Upper lobe of left lung (tissue), 6 donors: ENCODE measurements at regions not wholly inside any gene's neighbourhood (a gene's known extent, or its start where the extent isn't known, plus 50 kb on each side); places are given as distances from the start of the nearest gene placed in this dataset.

ENCODE experiments used
- ATAC-seq, 2 donors: fragments of 200-7000 bp; cut with Tn5 transposase; one replicate each; pipeline ENCODE4 v1.9.1; 2022; ENCODE audit warnings: mild to moderate bottlenecking in 2 of 2, moderate library complexity in 2 of 2; ENCODE audit not compliant: low FRiP score in 2 of 2
- DNase-seq, 2 donors: peaks; one replicate each; pipeline ENCODE4 v3.0.0-alpha.2; 2019 to 2020
- H3K27ac ChIP-seq, 4 donors: fragments of 200-600 bp; sonication (generic); one replicate each; pipeline ENCODE4 v1.5.1; 2016 to 2019
- H3K27me3 ChIP-seq, 4 donors: fragments of 200-600 bp; sonication (generic); one replicate each; pipeline ENCODE4 v1.5.1; 2017 to 2019
- H3K36me3 ChIP-seq, 4 donors: fragments of 200-600 bp; sonication (generic); one replicate each; pipeline ENCODE4 v1.5.1; 2016 to 2019
- H3K4me1 ChIP-seq, 4 donors: fragments of 200-600 bp; sonication (generic); one replicate each; pipeline ENCODE4 v1.5.1; 2018 to 2019
- H3K4me3 ChIP-seq, 4 donors: fragments of 200-600 bp; sonication (generic); one replicate each; pipeline ENCODE4 v1.5.1; 2017 to 2019; ENCODE audit warnings: mild to moderate bottlenecking in 2 of 4, moderate library complexity in 1 of 4
- H3K9me3 ChIP-seq, 4 donors: fragments of 200-600 bp; sonication (generic); one replicate each; pipeline ENCODE4 v1.5.1; 2018 to 2019
- EP300 ChIP-seq, 4 donors: sonication (generic); formaldehyde crosslinking; IDR thresholded peaks; one replicate each; pipeline ENCODE4 v1.5.1; 2017; ENCODE audit warnings: antibody characterized with exemption in 4 of 4, control low read depth in 2 of 4
- POLR2A ChIP-seq, 4 donors: fragments of 450-650 bp; IDR thresholded peaks; one replicate each; pipeline ENCODE4 v1.5.1; 2016 to 2017; ENCODE audit warnings: antibody characterized with exemption in 4 of 4, mild to moderate bottlenecking in 2 of 4
- POLR2AphosphoS5 ChIP-seq, 2 donors: sonication (generic); formaldehyde crosslinking; IDR thresholded peaks; one replicate each; pipeline ENCODE4 v1.5.1; 2017; ENCODE audit warnings: antibody characterized with exemption in 2 of 2
- WGBS, 2 donors: methylation state at CpG; one replicate each; pipeline ENCODE4 v1.1.5; 2017 to 2018; 5-methylcytosine and 5-hydroxymethylcytosine counted together
- TF ChIP-seq, protein P1 (sequence below), 6 experiments: fragments of 450-650 bp in 4 of 6; fragments of 200-600 bp in 2 of 6; sonication (generic) in 2 of 6; IDR thresholded peaks; one replicate each; pipeline ENCODE4 v1.5.1; 2016 to 2019; ENCODE audit warnings: antibody characterized with exemption in 6 of 6
- donor health status: DM: no; HTN: no; CAD: no; lungs with moderate emphysema.
- donor health status: DM: no; HTN: yes; CAD: no; lungs with severe emphysema.

DNA sequence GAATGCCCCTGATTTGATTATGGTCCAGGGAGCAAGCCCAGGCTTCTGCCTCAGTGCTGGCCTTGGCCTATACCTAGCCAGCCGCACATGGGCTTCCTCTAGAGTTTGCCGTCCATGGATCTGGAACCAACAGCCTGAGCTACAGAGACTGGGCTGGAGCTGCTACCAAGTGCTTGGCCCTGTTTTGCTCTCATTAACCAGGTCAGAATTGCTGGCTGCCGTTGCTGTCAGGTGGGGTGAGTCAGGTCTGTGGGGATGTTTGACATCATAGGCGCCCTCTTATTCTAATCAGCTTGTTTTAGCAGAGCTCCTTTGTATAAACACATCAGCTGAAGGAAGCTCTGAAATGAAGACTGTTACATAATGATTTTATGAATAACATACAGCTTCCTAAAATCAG is 83.1 kb upstream of the PHACTR2 start:
- H3K36me3 ChIP-seq = no peaks in the 10 kb centered on the region
- no peaks in the 10 kb centered on the region for H3K9me3 ChIP-seq
- H3K27me3 ChIP-seq = no peaks in the 10 kb centered on the region
- peak overlapping the region in 1 of 4 donors; percentile 20 for H3K27ac ChIP-seq
- WGBS, 2 donors = 77 to 81% methylated on average over 3 to 4 of the region's 4 CpGs
- ATAC-seq (no peak), DNase-seq (no peak)
- TF ChIP-seq, protein P1, sequence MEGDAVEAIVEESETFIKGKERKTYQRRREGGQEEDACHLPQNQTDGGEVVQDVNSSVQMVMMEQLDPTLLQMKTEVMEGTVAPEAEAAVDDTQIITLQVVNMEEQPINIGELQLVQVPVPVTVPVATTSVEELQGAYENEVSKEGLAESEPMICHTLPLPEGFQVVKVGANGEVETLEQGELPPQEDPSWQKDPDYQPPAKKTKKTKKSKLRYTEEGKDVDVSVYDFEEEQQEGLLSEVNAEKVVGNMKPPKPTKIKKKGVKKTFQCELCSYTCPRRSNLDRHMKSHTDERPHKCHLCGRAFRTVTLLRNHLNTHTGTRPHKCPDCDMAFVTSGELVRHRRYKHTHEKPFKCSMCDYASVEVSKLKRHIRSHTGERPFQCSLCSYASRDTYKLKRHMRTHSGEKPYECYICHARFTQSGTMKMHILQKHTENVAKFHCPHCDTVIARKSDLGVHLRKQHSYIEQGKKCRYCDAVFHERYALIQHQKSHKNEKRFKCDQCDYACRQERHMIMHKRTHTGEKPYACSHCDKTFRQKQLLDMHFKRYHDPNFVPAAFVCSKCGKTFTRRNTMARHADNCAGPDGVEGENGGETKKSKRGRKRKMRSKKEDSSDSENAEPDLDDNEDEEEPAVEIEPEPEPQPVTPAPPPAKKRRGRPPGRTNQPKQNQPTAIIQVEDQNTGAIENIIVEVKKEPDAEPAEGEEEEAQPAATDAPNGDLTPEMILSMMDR (IDR thresholded peaks at IDR 0.05) = no peak
- no peak for TF ChIP-seq EP300 (IDR thresholded peaks at IDR 0.05)
- no peak for TF ChIP-seq POLR2A (IDR thresholded peaks at IDR 0.05)
- TF ChIP-seq POLR2AphosphoS5 (IDR thresholded peaks at IDR 0.05) = no peak
- no peak overlapping the region for H3K4me3 ChIP-seq
- H3K4me1 ChIP-seq = peaks cover 0 to 11% (median 7%) of the 10 kb centered on the region in 4 donors

DNA sequence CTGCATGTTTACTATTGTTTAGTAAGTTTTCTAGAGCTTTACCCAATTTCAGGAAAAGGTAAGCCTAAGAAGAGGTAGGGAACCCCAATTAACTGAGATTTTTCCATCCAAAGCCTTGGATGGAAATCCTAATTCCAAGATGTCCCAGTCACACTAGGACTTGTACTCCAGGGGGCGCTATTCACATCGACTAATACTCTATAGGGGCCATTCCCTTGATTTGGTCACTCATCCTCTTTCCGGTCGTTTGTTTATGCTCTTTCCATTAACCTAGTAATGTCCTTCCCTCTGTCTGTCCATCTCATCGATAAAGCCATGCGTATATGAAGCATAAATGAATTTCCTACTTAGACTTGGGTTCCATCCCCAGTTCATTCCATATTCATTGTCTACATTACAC is 80.8 kb upstream of the FUCA2 start:
- no peak for ATAC-seq
- Histone ChIP-seq H3K4me3 (no peak overlapping the region), H3K4me1 (peaks cover 0 to 7% (median 1%) of the 10 kb centered on the region in 4 donors), H3K36me3 (no peaks in the 10 kb centered on the region), H3K9me3 (no peaks in the 10 kb centered on the region), H3K27me3 (no peaks in the 10 kb centered on the region), H3K27ac (no peak overlapping the region)
- WGBS, 2 donors = 80 to 81% methylated on average over 6 of the region's 6 CpGs
- no peak for DNase-seq
- TF ChIP-seq, protein P1 (IDR thresholded peaks at IDR 0.05) = peak in 4 of 6 experiments; percentile 11 to 31 (median 16)
- TF ChIP-seq EP300 (IDR thresholded peaks at IDR 0.05) = no peak

DNA sequence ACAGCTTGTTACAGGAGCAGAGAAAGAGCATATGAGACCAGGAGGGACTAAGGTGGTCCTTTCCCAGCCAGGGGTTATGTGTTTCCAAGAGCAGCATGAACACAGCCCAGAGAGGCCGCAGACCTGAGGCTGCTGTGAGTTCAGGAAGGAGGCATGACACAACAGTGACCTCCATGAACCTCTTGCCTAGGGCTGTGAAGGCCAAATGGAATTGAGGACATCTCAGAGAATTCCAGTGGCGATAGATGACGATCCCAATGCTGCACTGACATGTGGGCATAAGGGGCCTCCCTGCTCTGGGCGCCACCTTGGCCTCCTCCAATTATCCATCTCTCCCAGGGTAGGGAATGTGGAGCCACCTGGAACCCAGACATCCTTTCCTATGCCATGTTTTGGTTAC is 79.9 kb upstream of the FUCA2 start:
- 96 to 98% methylated on average over 4 of the region's 4 CpGs for WGBS, 2 donors
- Histone ChIP-seq H3K4me3 (no peak overlapping the region), H3K4me1 (peaks cover 0 to 7% (median 1%) of the 10 kb centered on the region in 4 donors), H3K27ac (no peak overlapping the region), H3K27me3 (no peaks in the 10 kb centered on the region), H3K36me3 (no peaks in the 10 kb centered on the region), H3K9me3 (no peaks in the 10 kb centered on the region)
- TF ChIP-seq POLR2AphosphoS5 (IDR thresholded peaks at IDR 0.05) (no peak), POLR2A (IDR thresholded peaks at IDR 0.05) (no peak), EP300 (IDR thresholded peaks at IDR 0.05) (no peak)
- TF ChIP-seq, protein P1 (IDR thresholded peaks at IDR 0.05) = no peak
- DNase-seq = no peak
- ATAC-seq = no peak

DNA sequence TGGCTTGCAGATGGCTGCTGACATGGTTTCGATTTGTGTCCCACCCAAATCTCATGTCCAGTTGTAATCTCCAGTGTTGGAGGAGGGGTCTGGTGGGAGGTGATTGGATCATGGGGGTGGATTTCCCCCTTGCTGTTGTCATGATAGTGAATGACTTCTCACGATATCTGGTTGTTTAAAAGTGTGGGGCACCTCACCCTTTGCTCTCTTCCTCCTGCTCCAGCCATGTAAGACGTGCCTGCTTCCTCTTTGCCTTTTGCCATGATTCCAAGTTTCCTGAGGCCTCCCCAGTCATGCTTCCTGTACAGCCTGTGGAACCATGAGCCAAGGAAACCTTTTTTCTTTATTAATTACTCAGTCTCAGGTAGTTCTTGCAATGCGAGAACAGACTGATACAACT is 77.6 kb upstream of the FUCA2 start:
- Histone ChIP-seq H3K4me3 (no peak overlapping the region), H3K4me1 (no peaks in the 10 kb centered on the region), H3K27me3 (no peaks in the 10 kb centered on the region), H3K36me3 (no peaks in the 10 kb centered on the region), H3K27ac (no peak overlapping the region), H3K9me3 (no peaks in the 10 kb centered on the region)
- DNase-seq (no peak), ATAC-seq (no peak)
- WGBS, 2 donors = 82 to 83% methylated on average over 4 of the region's 4 CpGs
- TF ChIP-seq POLR2AphosphoS5 (IDR thresholded peaks at IDR 0.05) (no peak), POLR2A (IDR thresholded peaks at IDR 0.05) (no peak), EP300 (IDR thresholded peaks at IDR 0.05) (no peak)
- TF ChIP-seq, protein P1 (IDR thresholded peaks at IDR 0.05) = no peak

DNA sequence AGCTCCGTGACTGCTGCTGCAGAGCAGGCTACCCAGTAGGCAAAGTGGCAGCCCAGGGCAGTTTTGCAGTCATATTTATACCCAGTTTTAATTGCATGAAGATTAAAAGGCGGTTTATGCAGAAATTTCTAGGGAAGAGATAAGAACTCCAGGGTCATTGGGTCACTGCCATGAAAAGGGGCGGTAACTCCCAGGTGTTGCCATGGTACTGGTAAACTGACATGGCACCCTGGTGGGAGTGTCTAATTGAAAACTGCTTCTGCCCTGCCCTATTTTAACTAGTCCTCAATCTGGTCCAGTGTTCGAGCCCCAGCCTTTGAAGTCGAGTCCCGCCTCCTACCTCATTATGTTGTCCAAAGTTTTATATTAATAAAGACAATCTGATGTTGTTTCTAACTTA is 75.0 kb upstream of the FUCA2 start:
- Histone ChIP-seq H3K9me3 (no peaks in the 10 kb centered on the region), H3K4me3 (no peak overlapping the region), H3K4me1 (no peaks in the 10 kb centered on the region), H3K36me3 (no peaks in the 10 kb centered on the region), H3K27me3 (no peaks in the 10 kb centered on the region), H3K27ac (no peak overlapping the region)
- WGBS, 2 donors = 97% methylated on average over 6 of the region's 6 CpGs
- TF ChIP-seq, protein P1 (IDR thresholded peaks at IDR 0.05) = no peak
- TF ChIP-seq POLR2AphosphoS5 (IDR thresholded peaks at IDR 0.05) = no peak
- TF ChIP-seq EP300 (IDR thresholded peaks at IDR 0.05) = no peak
- no peak for TF ChIP-seq POLR2A (IDR thresholded peaks at IDR 0.05)
- DNase-seq = no peak
- ATAC-seq = no peak
